Activated T-helper 1 cell treated with anti-CD3 and anti-CD28 coated beads, Interleukin-12 subunit alpha, Interleukin-12 subunit beta, Interleukin-2, Interleukin-4 antibody, amounts not matched to agents 30 ng/mL and 10 ng/mL and 1 ng/mL, durations not matched to agents 14 hours and 24 hours and 36 hours (primary cell): ENCODE measurements at regions not wholly inside any gene's neighbourhood (a gene's known extent, or its start where the extent isn't known, plus 50 kb on each side); places are given as distances from the start of the nearest gene placed in this dataset.

Experiments used
- DNase-seq: peaks from one replicate; pipeline ENCODE4 v3.0.0; 2021; ENCODE audit warnings: low spot score
- H3K27ac Mint-ChIP-seq: one replicate; pipeline ENCODE4 v1.8.0; 2021; ENCODE audit warnings: mild to moderate bottlenecking, mixed read lengths
- H3K27me3 Mint-ChIP-seq: one replicate; pipeline ENCODE4 v1.8.0; 2022; ENCODE audit warnings: mild to moderate bottlenecking, moderate library complexity, mixed read lengths; ENCODE audit not compliant: insufficient read depth
- H3K36me3 Mint-ChIP-seq: one replicate; pipeline ENCODE4 v1.8.0; 2021; ENCODE audit warnings: low read depth, mixed read lengths
- H3K4me1 Mint-ChIP-seq: one replicate; pipeline ENCODE4 v1.8.0; 2021; ENCODE audit warnings: low read depth, mixed read lengths
- H3K4me3 Mint-ChIP-seq: one replicate; pipeline ENCODE4 v1.8.0; 2021; ENCODE audit warnings: mild to moderate bottlenecking, moderate library complexity, mixed read lengths
- H3K9me3 Mint-ChIP-seq: one replicate; pipeline ENCODE4 v1.8.0; 2021; ENCODE audit warnings: mixed read lengths
- intact Hi-C: fragments of 100-400 bp; cut with micrococcal nuclease; formaldehyde crosslinking; loops from one replicate; pipeline ENCODE4 v1.15.1; 2024

DNA sequence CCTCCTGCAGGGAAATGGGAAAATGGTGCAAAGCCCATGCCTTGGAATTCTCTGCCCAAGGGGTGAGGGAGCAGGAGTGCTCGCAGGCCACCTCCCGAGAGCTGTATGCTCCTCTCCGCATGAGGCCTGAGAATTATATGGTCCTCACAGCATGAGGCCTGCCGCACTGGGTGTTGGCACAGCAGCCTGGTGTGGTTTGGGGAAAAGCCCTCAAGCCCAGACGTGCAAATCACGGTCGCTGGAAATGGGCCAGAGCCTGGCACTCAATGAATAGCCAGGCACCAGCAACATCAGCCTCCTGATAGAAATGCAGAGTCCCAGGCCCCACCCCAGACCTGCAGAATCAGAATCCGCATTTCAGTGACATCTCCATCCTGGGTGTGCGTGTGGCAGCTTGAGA lies 156.4 kb upstream of the FOXF1 start:
- no peak overlapping the region for H3K4me3 Mint-ChIP-seq
- H3K4me1 Mint-ChIP-seq = no peaks in the 10 kb centered on the region
- peaks cover 10% of the 10 kb centered on the region for H3K9me3 Mint-ChIP-seq
- no peak for DNase-seq
- intact Hi-C loops = no loop called here
- H3K27ac Mint-ChIP-seq = no peak overlapping the region
- no peaks in the 10 kb centered on the region for H3K36me3 Mint-ChIP-seq
- peaks cover 3% of the 10 kb centered on the region for H3K27me3 Mint-ChIP-seq

DNA sequence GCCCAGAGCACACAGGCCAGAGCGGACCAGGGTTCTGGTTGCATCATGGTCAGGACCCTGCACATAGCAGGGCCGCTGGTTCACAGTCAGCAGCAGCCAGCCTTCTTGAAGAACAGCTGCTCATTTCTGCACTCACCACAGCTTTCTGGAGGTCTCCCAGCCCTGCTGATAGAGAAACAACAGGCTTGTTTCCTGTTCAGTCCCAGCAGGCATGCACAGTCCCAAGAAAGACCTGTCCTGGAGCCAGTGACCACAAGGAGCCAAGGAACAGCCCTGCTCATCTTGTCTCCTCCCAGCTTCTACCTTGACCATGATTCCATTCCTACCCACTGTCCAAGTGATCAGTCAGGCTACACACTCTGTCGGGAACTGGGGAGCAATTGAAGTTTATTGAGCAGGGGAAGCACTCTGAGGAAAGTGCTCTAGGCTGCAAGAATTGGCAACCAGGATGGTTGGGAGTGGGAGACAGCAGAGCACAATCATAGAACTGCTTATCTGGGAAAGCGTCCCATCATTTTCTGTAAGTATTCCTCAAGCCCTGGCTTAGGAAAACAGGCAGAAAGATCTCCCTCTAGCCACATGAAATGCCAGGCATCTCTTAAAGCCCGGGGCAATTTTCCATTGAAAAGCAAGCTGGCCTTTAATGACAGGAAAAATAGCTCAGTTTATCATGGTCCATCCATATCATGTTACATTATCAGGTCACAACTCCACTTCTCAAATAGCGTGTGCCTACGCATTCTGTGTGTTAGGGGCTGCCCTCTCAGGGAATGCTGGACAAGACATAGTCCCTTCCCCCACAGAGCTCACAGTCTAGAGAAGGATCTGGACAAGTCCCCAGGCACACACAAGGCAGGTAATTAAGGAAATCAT lies 155.4 kb upstream of the FOXF1 start:
- H3K4me1 Mint-ChIP-seq = no peaks in the 10 kb centered on the region
- peaks cover 10% of the 10 kb centered on the region for H3K9me3 Mint-ChIP-seq
- peaks cover 3% of the 10 kb centered on the region for H3K27me3 Mint-ChIP-seq
- no peak overlapping the region for H3K4me3 Mint-ChIP-seq
- intact Hi-C loops = no loop called here
- no peaks in the 10 kb centered on the region for H3K36me3 Mint-ChIP-seq
- no peak for DNase-seq
- no peak overlapping the region for H3K27ac Mint-ChIP-seq

DNA sequence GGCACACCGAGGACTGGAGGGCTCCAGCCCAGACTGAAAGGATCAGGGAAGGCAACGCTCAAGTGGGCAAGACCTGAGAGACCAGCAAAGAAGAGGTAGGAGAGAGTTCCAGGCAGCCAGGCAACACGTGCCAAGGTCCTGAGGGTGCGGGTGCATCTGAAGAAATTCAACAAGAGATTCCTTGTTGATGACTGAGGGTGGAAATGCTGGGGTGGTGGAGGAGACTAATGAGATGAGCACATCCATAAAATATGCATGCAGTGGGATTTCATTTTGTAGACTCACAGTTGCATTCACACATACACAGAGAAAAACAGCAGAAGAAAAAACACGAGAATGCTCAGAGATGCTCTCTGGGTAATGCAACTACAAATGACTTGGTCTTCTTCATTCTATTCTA lies 154.8 kb upstream of the FOXF1 start:
- intact Hi-C loops = no loop called here
- H3K27ac Mint-ChIP-seq = no peak overlapping the region
- H3K4me1 Mint-ChIP-seq = no peaks in the 10 kb centered on the region
- H3K4me3 Mint-ChIP-seq = no peak overlapping the region
- H3K36me3 Mint-ChIP-seq = no peaks in the 10 kb centered on the region
- DNase-seq = no peak
- H3K9me3 Mint-ChIP-seq = peaks cover 10% of the 10 kb centered on the region
- peaks cover 3% of the 10 kb centered on the region for H3K27me3 Mint-ChIP-seq

DNA sequence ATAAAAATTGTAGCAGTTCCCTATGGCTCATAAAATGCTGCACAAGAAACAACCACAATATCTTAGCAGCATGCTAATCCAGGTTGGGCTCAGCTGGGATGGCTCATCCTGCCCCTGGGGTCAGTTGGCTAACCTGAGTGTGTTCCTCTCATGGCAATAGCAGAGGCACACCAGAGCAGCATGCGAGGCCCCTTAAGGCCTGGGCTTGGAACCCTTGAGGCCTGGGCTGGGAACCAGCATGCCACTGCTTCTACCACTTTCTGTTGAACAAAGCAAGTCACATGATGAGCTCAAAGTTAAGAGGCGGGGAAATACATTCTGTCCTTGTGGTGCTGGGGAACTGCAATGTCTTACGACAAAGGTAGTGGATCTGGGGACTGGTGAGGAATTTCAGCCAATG lies 154.4 kb upstream of the FOXF1 start:
- Mint-ChIP-seq H3K9me3 (peaks cover 10% of the 10 kb centered on the region), H3K27ac (no peak overlapping the region), H3K36me3 (no peaks in the 10 kb centered on the region), H3K4me3 (no peak overlapping the region), H3K27me3 (peaks cover 3% of the 10 kb centered on the region), H3K4me1 (no peaks in the 10 kb centered on the region)
- intact Hi-C loops = no loop called here
- DNase-seq = no peak

DNA sequence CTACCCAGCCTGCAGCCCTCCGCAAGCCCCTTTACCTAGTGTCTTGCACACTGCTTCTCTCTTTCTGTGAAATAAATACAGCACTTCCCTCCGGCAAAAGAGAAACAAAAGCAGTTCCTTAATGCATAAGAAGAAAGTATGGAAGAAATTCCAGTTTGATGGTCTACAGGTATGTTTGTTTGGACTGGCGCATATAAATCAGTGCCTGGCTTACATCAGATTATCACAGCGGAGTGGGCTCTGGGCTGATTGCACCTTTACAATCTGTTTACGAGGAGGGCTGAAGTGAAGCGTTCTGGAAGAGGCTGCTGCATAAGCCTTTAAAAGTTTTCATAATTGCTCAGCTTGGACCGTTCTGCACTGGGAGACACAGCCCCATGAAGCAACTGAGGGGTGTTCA lies 153.5 kb upstream of the FOXF1 start:
- Mint-ChIP-seq H3K9me3 (peaks cover 10% of the 10 kb centered on the region), H3K27me3 (peaks cover 3% of the 10 kb centered on the region), H3K27ac (no peak overlapping the region), H3K4me3 (no peak overlapping the region), H3K36me3 (no peaks in the 10 kb centered on the region), H3K4me1 (no peaks in the 10 kb centered on the region)
- intact Hi-C loops = no loop called here
- no peak for DNase-seq

DNA sequence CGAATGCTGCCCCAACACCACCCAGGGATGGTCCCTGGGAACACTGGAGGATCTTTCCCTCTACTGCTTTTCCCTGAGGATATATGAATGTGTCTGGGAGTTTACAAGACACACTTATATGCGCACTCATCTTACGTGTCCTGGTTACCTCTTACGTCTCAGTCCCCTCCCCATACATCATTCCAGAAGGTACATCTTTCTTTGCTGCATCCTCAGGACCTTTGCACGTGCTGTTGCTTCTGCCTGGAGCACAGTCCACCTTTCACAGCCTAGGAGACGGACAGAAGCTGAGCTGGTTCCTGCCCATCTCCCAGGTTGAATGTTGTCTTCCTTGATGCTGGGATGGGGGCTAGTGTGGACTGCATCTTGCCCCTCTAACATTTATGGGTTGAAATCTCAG lies 153.0 kb upstream of the FOXF1 start:
- DNase-seq = no peak
- peaks cover 3% of the 10 kb centered on the region for H3K27me3 Mint-ChIP-seq
- no peaks in the 10 kb centered on the region for H3K4me1 Mint-ChIP-seq
- intact Hi-C loops = no loop called here
- no peak overlapping the region for H3K4me3 Mint-ChIP-seq
- no peak overlapping the region for H3K27ac Mint-ChIP-seq
- H3K9me3 Mint-ChIP-seq = peaks cover 10% of the 10 kb centered on the region
- no peaks in the 10 kb centered on the region for H3K36me3 Mint-ChIP-seq

DNA sequence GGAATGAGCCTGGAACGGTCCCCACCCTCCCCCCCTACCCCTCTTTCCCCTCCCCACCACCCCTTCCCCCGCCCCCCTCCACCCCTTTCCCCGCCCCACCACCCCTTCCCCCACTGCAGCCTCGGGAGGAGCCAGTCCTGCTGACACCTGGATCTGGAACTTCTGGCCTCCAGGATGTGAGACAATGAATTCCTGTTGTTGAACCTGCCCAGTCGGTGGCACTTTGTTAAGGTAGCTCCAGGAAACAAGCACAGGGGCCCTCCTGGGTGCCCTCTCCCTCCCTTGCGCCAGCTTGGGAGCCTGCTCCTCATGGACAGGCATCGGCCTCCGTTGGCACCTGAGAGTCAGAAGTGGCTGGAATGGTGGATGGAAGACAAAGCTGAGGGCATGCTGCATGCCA lies 152.4 kb upstream of the FOXF1 start:
- H3K4me3 Mint-ChIP-seq = no peak overlapping the region
- H3K27me3 Mint-ChIP-seq = peaks cover 4% of the 10 kb centered on the region
- peaks cover 10% of the 10 kb centered on the region for H3K9me3 Mint-ChIP-seq
- H3K27ac Mint-ChIP-seq = no peak overlapping the region
- no peak for DNase-seq
- no peaks in the 10 kb centered on the region for H3K36me3 Mint-ChIP-seq
- H3K4me1 Mint-ChIP-seq = no peaks in the 10 kb centered on the region
- intact Hi-C loops = no loop called here

DNA sequence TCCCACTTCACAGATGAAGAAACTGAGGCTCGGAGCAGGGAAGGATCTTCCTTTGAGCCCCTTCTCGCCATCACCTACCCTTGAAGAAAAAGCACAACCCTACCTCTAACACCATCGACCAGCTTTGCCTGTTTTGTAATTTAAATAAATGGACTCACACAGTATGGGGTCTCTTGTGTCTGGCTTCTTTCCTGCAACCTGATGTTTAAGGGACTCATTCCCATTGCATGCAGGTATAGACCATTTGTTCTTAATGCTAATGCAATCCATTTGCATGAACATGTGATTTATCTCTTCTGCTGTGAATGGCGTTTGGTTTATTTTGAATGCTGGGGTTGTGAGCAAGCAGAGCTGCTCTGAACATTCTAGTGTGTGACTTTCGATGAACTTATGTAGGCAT lies 150.8 kb upstream of the FOXF1 start:
- no peak for DNase-seq
- intact Hi-C loops = no loop called here
- Mint-ChIP-seq H3K36me3 (no peaks in the 10 kb centered on the region), H3K4me1 (no peaks in the 10 kb centered on the region), H3K9me3 (peaks cover 10% of the 10 kb centered on the region), H3K27me3 (peaks cover 7% of the 10 kb centered on the region), H3K4me3 (no peak overlapping the region), H3K27ac (no peak overlapping the region)

DNA sequence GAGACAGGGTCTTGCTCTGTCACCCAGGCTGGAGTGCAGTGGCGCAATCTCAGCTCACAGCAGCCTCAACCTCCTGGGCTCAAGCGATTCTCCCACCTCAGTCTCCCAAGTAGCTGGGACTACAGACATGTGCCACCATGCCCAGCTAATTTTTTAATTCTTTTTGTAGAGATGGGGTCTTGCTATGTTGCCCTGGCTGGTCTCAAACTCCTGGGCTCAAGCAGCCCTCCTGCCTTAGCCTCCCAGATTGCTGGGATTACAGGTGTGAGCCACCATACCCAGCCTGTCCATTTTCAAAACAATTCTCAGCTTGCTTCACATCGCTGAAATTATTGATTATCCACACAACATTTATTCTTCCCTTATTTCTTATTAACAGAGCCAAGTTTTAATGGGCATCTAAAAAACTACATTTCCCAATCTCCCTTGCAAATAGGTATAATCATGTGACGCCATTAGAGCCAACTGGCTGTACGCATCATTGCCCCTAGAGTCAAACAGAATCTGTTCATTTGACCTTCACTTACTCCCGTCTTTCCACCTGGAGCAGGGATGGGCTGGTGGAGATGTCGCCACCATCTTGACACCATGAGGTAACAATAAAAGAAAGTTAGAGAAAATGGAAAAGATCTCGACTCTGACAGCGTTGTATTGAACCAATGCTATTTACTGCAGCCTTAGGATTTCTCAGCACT lies 148.0 kb upstream of the FOXF1 start:
- no peak overlapping the region for H3K27ac Mint-ChIP-seq
- peaks cover 10% of the 10 kb centered on the region for H3K27me3 Mint-ChIP-seq
- H3K36me3 Mint-ChIP-seq = no peaks in the 10 kb centered on the region
- H3K9me3 Mint-ChIP-seq = no peaks in the 10 kb centered on the region
- DNase-seq = no peak
- intact Hi-C loops = no loop called here
- no peak overlapping the region for H3K4me3 Mint-ChIP-seq
- no peaks in the 10 kb centered on the region for H3K4me1 Mint-ChIP-seq

DNA sequence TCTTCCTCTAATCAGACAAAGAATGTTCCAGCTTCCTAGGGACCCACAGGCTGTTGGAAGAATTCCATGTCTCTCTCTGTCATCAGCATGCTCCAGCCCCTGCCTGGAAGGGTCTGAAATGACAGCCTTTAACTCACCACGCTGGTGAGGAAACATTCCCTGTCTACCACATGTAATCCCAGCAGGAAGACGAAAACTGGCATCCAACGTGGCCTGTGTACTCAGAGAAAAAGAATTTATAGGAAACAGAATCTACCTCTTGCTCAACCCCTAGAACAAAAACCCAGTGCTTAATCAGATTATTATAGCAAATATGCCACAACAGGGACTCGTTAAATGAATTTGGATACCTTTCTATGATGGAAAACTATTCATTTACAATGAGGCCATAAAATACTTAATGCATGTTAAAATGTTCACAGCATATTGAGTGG lies 147.3 kb upstream of the FOXF1 start:
- no peak for DNase-seq
- Mint-ChIP-seq H3K4me3 (no peak overlapping the region), H3K27me3 (peaks cover 10% of the 10 kb centered on the region), H3K9me3 (no peaks in the 10 kb centered on the region), H3K4me1 (no peaks in the 10 kb centered on the region), H3K36me3 (no peaks in the 10 kb centered on the region), H3K27ac (no peak overlapping the region)
- intact Hi-C loops = no loop called here

DNA sequence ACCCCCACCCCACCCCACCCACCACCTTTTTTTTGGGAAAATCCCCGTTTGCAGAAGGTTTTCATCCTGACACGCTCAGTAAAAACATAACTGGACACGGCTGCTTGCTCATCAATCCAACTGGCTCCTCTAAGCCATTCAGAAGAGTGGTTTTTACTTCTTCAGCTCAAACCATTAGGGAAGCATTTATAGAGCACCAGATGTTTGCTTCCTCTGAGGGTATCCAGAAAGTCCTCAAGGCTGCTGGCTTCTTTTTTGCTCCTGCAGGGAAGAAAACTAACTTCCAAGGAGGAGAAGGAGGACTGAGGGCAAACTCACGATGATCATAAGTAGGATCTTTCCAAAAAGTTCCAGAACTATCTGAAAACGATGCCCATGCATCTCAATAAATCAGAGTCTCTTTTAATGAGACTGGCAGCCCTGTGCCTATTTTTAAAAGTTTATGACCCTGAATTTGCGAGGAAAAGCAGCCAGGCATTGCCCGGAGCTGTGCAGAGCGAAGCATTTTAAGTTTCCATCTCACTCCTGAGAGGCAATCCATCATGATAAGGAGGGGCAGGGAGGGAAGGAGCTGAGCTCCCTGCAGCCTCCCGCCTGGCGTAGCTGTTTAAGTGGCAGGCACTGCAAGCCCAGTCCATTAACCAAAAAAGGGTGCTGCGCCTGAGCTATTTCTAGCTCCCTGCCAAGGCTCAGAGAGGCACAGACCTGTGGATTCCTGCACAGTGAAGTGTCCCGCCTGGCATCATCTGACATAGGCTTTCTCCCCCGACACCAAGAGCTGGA lies 146.3 kb upstream of the FOXF1 start:
- Mint-ChIP-seq H3K4me3 (no peak overlapping the region), H3K27ac (no peak overlapping the region), H3K36me3 (no peaks in the 10 kb centered on the region), H3K4me1 (no peaks in the 10 kb centered on the region), H3K27me3 (peaks cover 7% of the 10 kb centered on the region), H3K9me3 (no peaks in the 10 kb centered on the region)
- intact Hi-C loops = no loop called here
- no peak for DNase-seq

DNA sequence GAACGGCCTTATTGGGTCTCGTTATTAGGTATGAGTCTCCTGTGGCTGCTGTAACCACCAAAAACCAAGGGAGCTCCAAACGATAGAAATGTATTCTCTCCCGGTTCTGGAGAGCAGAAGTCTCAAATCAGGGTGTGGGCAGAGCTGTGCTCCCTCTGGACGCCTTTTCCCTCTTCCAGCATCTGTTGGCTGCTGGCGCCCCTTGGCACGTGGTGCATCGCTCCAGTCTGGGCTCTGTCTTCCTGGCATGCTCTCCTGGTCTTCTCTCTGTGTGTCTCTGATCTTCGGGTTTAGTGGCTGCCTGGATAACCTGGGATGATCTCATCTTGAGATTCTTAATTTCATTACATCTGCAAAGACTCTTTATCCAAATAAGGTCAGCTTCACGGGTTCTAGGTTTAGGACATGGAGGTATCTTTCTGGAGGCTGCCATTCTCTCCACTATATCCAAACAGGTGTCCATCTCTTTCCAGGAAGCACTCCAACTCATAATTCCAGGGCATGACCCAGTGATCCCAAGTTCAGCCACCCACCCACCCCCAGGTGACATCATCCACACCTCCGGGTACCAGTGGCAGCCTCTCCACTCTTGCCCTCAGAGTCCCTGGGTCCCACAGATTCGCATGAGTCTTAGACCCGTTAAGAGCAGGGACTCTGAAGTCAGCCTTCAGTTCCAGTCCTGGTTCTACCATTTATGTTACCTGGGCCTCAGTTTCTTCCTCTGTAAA lies 145.5 kb upstream of the FOXF1 start:
- H3K27ac Mint-ChIP-seq = no peak overlapping the region

More for the DNA sequence above, 145.5 kb upstream of the FOXF1 start:
- Mint-ChIP-seq H3K27me3 (peaks cover 7% of the 10 kb centered on the region), H3K4me3 (no peak overlapping the region), H3K36me3 (no peaks in the 10 kb centered on the region), H3K9me3 (no peaks in the 10 kb centered on the region), H3K4me1 (no peaks in the 10 kb centered on the region)
- DNase-seq = no peak
- intact Hi-C loops = no loop called here
